GM21447 (cell line): ENCODE measurements at regions not wholly inside any gene's neighbourhood (a gene's known extent, or its start where the extent isn't known, plus 50 kb on each side); places are given as distances from the start of the nearest gene placed in this dataset.

Experiments
- ATAC-seq: cut with Tn5 transposase; IDR thresholded peaks from one replicate; pipeline ENCODE4 v1.9.1; 2021; ENCODE audit not compliant: unreplicated experiment

- ATAC-seq, result no peak
Observed at GRCh38 chr12:3931206-3931605, 58.0 kb upstream of the PARP11 start.

- ATAC-seq, result no peak
Observed at GRCh38 chr12:3929875-3930615, 56.8 kb upstream of the PARP11 start.

- no peak for ATAC-seq
Observed at GRCh38 chr12:3928538-3929184, 55.5 kb upstream of the PARP11 start.

- no peak for ATAC-seq
Observed at GRCh38 chr12:3925621-3926020, 52.4 kb upstream of the PARP11 start.

- no peak for ATAC-seq
Observed at GRCh38 chr12:3924761-3925160, 51.6 kb upstream of the PARP11 start.

GRCh38 chr12:3923021-3923420 is 49.8 kb upstream of the PARP11 start:
- no peak for ATAC-seq
